GM18861 (cell line): ENCODE measurements at regions not wholly inside any gene's neighbourhood (a gene's known extent, or its start where the extent isn't known, plus 50 kb on each side); places are given as distances from the start of the nearest gene placed in this dataset.
"Not testable (repeated sequence)": the region's sequence is repeated elsewhere in the genome, so short reads cannot be mapped to it uniquely, and the experiment has no call there.

Experiments used
- ATAC-seq: cut with Tn5 transposase; IDR thresholded peaks from one replicate; pipeline ENCODE4 v1.9.1; 2021; ENCODE audit not compliant: unreplicated experiment

DNA sequence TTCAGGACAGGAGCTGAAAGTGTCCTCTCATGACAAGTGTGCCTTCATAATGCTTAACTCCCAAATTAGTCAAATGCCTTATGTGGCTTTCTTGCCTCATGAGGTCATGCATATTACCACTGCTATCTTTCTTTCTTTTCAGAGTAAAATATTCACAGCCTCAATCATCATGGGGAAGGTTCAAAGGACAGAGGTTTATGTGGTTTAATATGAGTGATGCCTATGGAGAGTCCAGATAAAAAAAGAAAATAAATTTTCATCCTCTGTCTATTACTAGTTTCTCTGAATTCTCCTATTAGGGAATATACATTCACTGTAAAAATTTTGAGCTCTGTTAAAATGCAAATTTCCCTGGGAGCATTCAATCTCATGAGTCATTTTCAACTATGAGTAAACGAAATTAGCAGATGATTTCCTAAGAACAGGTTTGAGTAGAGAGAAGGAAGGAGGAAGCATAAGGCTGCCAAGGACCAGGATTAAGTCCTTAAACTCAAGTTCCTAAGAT, 396.9 kb upstream of the ADGRB3 start:
- ATAC-seq: peak; percentile 42

DNA sequence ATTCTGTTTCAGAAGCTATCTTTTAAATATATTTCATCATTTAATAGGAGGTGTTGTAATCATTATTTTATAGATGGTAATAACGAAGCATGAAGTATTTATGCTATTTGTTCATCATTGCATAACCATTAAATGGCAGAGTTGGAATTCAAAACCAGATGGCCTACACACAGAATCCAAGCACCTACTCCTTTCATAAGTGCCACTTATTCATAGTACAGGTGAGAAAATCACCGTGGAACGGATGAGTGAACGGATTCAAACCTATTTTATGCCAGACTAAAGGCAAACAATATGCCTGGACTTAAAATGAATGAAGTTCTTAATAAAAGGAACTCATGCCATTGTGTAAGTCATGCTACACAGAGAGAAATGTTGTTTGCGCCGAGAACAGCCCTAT, 397.9 kb upstream of the ADGRB3 start:
- no peak for ATAC-seq

GRCh38 chr6:68235326-68235784, 399.7 kb upstream of the ADGRB3 start:
- ATAC-seq: no peak

DNA sequence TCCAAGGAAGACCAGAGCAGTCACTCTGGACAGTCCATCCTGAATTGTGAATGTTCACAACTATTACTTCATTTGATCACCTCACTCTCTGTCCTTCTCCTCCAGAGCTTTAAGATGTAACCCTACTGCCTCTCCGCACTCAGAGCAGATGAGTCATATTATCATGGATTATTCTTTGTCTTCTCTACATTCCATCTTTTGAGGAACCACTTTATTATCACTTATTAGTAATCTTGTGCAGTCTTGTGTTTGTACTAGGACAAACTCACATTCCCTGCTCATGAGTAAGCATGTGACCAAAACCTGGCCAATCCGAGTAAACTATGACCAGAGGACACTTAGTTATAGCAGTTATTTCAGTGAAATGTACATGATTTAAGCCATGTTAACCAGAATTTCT, 401.5 kb upstream of the ADGRB3 start:
- no peak for ATAC-seq

DNA sequence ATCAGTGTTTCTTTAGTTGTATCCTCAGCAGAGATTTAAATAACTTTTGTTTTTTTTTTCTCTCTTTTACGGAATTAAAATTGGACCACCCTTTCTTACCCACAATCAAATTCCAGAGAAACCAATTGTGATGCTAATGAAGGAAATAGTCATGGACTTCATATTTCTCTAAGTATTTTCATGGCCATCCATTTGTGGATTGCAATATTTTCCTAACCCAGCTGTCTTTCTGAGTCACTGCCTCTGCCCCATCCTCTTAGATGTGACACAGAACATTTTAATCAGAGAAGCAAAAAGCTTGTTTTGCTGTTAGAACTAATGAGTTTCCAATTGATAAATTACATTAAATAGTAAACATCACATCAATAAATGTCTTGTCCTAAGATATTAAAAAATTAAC, 405.5 kb upstream of the ADGRB3 start:
- ATAC-seq: no peak

GRCh38 chr6:68226460-68226859, 408.6 kb upstream of the ADGRB3 start:
- ATAC-seq: no peak

GRCh38 chr6:68225729-68226128, 409.4 kb upstream of the ADGRB3 start:
- no peak for ATAC-seq

- no peak for ATAC-seq
Observed at GRCh38 chr6:68211242-68211795, 423.8 kb upstream of the ADGRB3 start.

DNA sequence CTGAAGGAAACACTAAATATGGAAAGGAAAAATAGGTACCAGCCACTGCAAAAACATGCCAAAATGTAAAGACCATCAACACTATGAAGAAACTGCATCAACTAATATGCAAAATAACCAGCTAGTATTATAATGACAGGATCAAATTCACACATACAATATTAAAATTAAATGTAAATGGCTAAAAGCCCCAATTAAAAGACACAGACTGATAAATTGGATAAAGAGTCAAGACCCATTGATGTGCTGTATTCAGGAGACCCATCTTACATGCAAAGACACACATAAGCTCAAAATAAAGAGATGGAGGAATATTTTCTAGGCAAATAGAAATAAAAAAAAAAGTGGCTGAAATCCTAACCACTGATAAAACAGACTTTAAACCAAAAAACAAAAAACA, 427.5 kb upstream of the ADGRB3 start:
- ATAC-seq: not testable (repeated sequence)

- no peak for ATAC-seq
Observed at GRCh38 chr6:68200929-68201328, 434.2 kb upstream of the ADGRB3 start.

DNA sequence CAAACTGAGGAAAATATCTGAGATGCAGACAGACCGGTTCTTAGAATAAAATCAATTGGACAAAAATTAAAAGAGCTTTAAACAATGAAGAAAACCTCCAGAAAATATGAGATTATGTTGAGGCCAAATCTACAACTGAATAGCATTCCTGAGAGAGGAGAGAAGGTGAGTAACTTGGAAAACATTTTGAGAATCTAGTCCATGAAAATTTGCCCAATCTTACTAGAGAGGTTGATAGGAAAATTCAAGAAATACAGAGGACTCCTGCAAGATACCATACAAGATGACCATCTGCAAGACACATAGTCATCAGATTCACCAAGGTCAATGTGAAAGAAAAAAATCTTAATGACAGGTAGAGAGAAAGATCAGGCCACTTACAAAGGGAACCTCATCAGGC, 437.7 kb upstream of the ADGRB3 start:
- no peak for ATAC-seq

GRCh38 chr6:68196645-68197044, 438.4 kb upstream of the ADGRB3 start:
- ATAC-seq: peak; percentile 49

GRCh38 chr6:68195753-68196152, 439.3 kb upstream of the ADGRB3 start:
- not testable (repeated sequence) for ATAC-seq

DNA sequence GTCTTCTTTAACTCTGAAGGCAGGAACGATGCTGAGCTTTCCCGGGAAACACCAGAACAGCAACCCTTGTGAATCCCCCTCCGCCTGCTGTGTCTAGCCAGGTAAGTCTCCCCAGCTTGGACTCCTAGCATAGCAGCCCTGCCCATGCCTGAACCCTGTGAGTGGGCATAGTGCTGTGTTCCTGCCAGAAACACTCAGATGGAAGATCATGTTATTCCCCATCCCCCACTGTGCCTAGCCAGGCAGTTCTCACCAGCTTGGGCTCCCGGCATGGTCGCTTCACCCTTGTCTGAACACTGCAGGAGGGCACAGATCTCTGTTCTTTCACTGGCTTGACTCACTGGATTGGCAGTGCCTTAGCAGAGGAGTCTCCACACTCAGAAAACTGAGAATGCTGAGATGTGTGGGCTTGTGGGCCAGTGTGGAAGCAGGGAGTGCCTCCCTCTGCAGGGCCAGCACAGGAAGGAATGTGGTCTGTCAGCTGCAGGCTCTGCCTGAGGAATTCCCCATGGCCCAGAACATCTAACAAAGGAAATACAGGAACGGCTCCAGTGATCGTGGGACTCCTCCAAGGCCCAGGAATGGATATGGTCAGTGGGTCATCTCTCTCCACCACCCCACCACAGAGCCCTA, 440.1 kb upstream of the ADGRB3 start:
- ATAC-seq: no peak

GRCh38 chr6:68192988-68193387, 442.1 kb upstream of the ADGRB3 start:
- no peak for ATAC-seq

GRCh38 chr6:68189217-68189815, 445.8 kb upstream of the ADGRB3 start:
- ATAC-seq: no peak

- ATAC-seq: no peak
Observed at GRCh38 chr6:68186870-68187269, 448.2 kb upstream of the ADGRB3 start.

DNA sequence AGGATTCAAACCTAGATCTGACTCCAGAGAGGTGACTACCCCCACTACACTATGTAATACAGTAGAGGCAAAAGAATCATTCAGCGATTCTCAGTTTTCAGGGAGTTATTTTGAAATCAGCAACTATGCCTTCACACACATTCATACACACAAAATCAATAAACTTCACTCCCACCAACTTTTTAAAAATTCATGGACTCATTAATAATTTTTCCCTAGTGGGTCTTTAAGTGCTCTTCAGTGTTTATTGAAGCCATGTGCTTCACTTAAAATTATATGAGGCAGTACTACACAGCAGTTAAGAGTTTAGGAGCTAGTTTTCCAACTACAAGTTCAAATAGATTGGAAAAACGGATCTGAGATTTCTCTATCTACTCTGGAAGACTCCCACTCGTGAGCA, 452.7 kb upstream of the ADGRB3 start:
- ATAC-seq: no peak

DNA sequence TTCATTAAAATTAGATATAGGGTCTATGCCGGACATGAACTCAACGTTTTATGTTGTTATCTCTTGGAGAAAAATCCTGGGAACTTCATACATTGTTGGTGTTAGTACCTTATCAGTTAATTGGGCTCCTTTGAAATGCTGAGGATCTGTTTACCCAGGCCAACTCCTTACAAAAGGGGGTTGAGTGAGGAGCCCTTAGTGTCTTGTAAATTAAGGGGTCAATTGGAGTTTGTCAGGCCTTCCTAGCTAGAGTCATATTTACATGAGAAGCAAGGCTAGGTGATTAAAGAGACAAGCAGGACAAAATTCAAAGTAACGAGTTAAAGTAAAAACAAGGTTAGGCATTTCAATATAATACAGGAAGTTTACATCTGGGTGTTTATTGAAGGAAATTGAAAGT, 454.1 kb upstream of the ADGRB3 start:
- not testable (repeated sequence) for ATAC-seq

GRCh38 chr6:68173616-68174015, 461.5 kb upstream of the ADGRB3 start:
- no peak for ATAC-seq

DNA sequence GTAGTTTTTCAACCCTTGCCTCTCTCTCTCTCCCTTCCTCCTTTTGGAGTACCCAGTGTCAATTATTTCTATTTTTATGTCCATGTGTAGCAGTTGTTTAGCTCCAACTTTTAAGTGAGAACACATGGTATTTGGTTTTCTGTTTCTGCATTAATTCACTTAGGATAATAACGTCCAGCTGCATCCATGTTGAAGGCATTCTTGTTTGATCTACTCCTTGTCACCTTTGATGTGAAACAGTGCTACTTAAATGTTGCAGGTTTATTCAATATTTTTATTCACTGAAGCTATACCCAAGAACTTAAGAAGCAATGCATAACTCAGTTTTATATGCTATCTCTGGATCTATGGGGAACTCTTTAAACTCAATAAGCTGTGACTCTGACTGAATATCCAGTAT, 465.2 kb upstream of the ADGRB3 start:
- no peak for ATAC-seq

- ATAC-seq: no peak
Observed at GRCh38 chr6:68167604-68168003, 467.5 kb upstream of the ADGRB3 start.
